HEK293T (cell line): ENCODE measurements at regions not wholly inside any gene's neighbourhood (a gene's known extent, or its start where the extent isn't known, plus 50 kb on each side); places are given as distances from the start of the nearest gene placed in this dataset.

Experiments
- BHLHE40 ChIP-seq: fragments of 450-650 bp; IDR thresholded peaks from 2 replicates; pipeline ENCODE4 v1.6.1; 2016; ENCODE audit warnings: mild to moderate bottlenecking, moderate library complexity, borderline replicate concordance
- HDGF ChIP-seq: fragments of 450-650 bp; IDR thresholded peaks from 2 replicates; pipeline ENCODE4 v1.6.1; 2017; ENCODE audit warnings: antibody characterized with exemption, borderline replicate concordance
- NFRKB ChIP-seq: fragments of 450-650 bp; IDR thresholded peaks from 2 replicates; pipeline ENCODE4 v1.6.1; 2016; ENCODE audit warnings: mild to moderate bottlenecking, moderate library complexity
- PKNOX1 ChIP-seq: fragments of 450-650 bp; IDR thresholded peaks from 2 replicates; pipeline ENCODE4 v1.6.1; 2016
- SP1 ChIP-seq: fragments of 450-650 bp; IDR thresholded peaks from 2 replicates; pipeline ENCODE4 v1.6.1; 2017
- SUZ12 ChIP-seq: fragments of 450-650 bp; IDR thresholded peaks from 2 replicates; pipeline ENCODE4 v1.6.1; 2016; ENCODE audit warnings: mild to moderate bottlenecking
- ZNF384 ChIP-seq: fragments of 450-650 bp; IDR thresholded peaks from 2 replicates; pipeline ENCODE4 v1.6.1; 2016

DNA sequence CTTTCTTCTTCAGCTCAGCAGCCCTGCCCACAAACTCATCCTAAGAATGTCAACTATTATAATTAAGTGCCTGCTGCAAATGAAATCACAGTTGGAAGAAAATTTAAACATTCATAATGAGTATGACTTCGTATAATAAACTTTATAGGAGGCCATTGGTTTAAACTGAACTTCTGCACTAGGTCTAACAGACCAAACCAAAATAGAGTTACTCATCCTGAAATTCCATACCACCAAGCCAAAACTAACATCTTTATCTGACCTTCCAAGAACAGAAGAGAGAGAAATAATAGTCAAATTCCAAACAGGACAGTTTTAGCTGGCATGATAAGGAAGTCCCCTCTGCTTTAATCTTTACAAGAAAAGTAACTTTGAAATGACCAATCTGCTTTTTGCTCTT is 472.4 kb upstream of the PRMT6 start:
- no peak for TF ChIP-seq NFRKB
- TF ChIP-seq SUZ12 = no peak
- TF ChIP-seq BHLHE40 = no peak
- no peak for TF ChIP-seq HDGF
- TF ChIP-seq SP1 = no peak
- no peak for TF ChIP-seq PKNOX1
- no peak for TF ChIP-seq ZNF384
